Ascending aorta (tissue), 2 donors: ENCODE measurements at regions not wholly inside any gene's neighbourhood (a gene's known extent, or its start where the extent isn't known, plus 50 kb on each side); places are given as distances from the start of the nearest gene placed in this dataset.

Source experiments
- DNase-seq, 2 donors: peaks; one replicate each; pipeline ENCODE4 v3.0.0-alpha.2; 2019; ENCODE audit warnings: low spot score in 2 of 2
- H3K27ac ChIP-seq, 2 donors: fragments of 200-600 bp; sonication (generic); one replicate each; pipeline ENCODE4 v1.5.1; 2016 to 2017; ENCODE audit warnings: mild to moderate bottlenecking in 1 of 2
- H3K27me3 ChIP-seq: fragments of 200-600 bp; sonication (generic); one replicate; pipeline ENCODE4 v1.5.1; 2017
- H3K36me3 ChIP-seq, 2 donors: fragments of 200-600 bp; sonication (generic); one replicate each; pipeline ENCODE4 v1.5.1; 2016
- H3K4me1 ChIP-seq, 2 donors: fragments of 200-600 bp; sonication (generic); one replicate each; pipeline ENCODE4 v1.5.1; 2016 to 2017; ENCODE audit warnings: mild to moderate bottlenecking in 1 of 2
- H3K4me3 ChIP-seq, 2 donors: fragments of 200-600 bp; sonication (generic); one replicate each; pipeline ENCODE4 v1.5.1; 2016 to 2017; ENCODE audit warnings: mild to moderate bottlenecking in 1 of 2
- H3K9me3 ChIP-seq, 2 donors: fragments of 200-600 bp; sonication (generic); one replicate each; pipeline ENCODE4 v1.5.1; 2016
- intact Hi-C: fragments of 100-400 bp; cut with DNase I; formaldehyde crosslinking; loops from one replicate; pipeline ENCODE4 v1.15.1; 2023
- TF ChIP-seq, protein P1 (sequence below), 3 experiments: fragments of 200-600 bp in 2 of 3; fragments of 450-650 bp in 1 of 3; sonication (generic) in 2 of 3; IDR thresholded peaks; one replicate each; pipeline ENCODE4 v1.5.1; 2016 to 2019; ENCODE audit warnings: antibody characterized with exemption in 3 of 3, mild to moderate bottlenecking in 1 of 3, moderate library complexity in 1 of 3

DNA sequence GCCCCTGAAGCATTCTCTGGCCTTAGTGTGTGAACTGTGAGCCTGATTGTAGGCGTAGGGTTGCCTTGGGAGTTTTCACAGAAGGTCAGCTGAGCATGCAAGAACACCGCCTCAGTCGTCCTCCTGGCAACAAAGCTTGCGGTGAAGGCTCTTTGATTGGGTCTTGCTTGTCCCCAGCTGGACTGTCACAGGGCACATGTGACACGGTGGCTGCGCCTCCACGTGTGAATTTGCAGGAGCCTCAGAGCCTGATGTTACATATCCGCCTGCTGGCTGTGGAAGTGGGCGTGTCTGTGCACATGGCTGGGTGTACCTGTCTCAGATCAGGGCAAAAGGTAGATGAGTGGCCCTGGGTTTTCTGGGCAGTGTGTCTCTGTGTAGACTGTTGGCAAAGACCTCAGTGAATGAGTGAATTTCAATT lies 228.7 kb downstream of the HAUS1 start:
- Histone ChIP-seq H3K36me3 (no peaks in the 10 kb centered on the region), H3K9me3 (no peaks in the 10 kb centered on the region), H3K27ac (no peak overlapping the region), H3K4me3 (peak overlapping the region in 1 of 2 donors; percentile 67), H3K4me1 (peaks cover 0 to 10% of the 10 kb centered on the region in 2 donors), H3K27me3 (no peaks in the 10 kb centered on the region)
- TF ChIP-seq, protein P1, sequence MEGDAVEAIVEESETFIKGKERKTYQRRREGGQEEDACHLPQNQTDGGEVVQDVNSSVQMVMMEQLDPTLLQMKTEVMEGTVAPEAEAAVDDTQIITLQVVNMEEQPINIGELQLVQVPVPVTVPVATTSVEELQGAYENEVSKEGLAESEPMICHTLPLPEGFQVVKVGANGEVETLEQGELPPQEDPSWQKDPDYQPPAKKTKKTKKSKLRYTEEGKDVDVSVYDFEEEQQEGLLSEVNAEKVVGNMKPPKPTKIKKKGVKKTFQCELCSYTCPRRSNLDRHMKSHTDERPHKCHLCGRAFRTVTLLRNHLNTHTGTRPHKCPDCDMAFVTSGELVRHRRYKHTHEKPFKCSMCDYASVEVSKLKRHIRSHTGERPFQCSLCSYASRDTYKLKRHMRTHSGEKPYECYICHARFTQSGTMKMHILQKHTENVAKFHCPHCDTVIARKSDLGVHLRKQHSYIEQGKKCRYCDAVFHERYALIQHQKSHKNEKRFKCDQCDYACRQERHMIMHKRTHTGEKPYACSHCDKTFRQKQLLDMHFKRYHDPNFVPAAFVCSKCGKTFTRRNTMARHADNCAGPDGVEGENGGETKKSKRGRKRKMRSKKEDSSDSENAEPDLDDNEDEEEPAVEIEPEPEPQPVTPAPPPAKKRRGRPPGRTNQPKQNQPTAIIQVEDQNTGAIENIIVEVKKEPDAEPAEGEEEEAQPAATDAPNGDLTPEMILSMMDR (IDR thresholded peaks at IDR 0.05), result no peak
- no peak for DNase-seq
- intact Hi-C loops, result no loop called here

DNA sequence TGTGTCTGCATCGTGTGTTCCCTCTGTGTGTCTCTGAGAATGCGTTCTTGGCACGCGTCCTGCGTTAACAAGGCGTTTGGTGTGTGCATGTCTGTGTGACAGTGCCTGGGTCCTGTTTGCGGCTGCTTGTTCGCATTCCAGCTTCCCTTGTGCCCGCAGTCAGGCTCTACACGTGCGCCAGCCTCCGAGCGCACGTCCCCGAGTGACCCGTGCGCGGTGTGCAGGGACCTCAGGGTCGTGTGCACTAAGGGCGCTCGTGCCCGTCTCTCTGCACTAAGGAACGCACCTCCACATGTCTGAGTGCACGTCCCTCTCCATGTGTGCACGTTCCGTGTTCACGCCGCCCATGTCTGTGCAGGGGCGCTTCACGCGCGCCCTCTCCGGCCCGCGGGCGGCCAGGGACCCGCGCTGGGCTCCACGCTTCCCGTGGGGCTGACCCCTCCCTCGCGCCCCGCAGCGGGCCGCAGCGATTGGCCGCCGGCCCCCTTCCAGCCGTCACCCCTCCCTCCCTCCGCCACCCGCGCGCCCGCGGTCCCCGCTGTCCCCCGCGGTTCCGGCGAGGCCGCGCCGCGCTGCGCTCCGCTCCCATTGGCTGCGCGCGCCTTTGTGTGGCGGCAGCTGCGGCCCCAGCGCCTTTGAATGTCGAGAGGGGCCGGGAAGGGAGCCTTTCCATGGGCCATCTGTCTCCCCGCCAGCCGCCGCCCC lies 229.4 kb downstream of the HAUS1 start:
- no peaks in the 10 kb centered on the region for H3K27me3 ChIP-seq
- peak overlapping the region; percentile 60 to 67 for H3K4me3 ChIP-seq
- DNase-seq, result no peak
- no peaks in the 10 kb centered on the region for H3K36me3 ChIP-seq
- intact Hi-C loops, result no loop called here
- H3K27ac ChIP-seq, result no peak overlapping the region
- H3K4me1 ChIP-seq, result peaks cover 0 to 10% of the 10 kb centered on the region in 2 donors
- no peaks in the 10 kb centered on the region for H3K9me3 ChIP-seq
- TF ChIP-seq, protein P1 (IDR thresholded peaks at IDR 0.05), result no peak

DNA sequence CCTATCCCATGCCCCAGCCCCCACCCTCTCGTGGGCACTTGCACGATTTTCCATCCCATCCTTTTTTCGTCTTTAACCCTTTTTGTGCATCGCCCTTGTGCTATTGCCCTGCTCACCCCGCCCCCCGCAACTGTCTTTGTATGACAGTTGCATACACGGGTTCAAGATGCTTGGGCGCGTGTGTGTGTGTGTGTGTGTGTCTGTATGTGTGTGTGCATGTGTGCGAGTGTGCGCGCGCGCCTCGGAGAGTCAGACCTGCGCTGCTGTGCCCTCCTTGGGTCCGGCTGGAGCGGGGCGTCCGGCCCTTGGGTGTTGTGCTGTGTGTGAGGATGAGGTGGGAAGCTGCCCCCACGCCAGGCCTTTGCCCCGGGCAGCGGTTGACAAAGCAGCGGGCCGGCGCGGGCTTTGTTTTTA lies 230.7 kb downstream of the HAUS1 start:
- no peaks in the 10 kb centered on the region for H3K27me3 ChIP-seq
- intact Hi-C loops, result loop anchor here (5.0 kb wide), 1 partner anchor 163 kb away; a partner anchor contains a TSS
- H3K36me3 ChIP-seq, result no peaks in the 10 kb centered on the region
- H3K4me1 ChIP-seq, result peaks cover 0 to 10% of the 10 kb centered on the region in 2 donors
- no peak for DNase-seq
- peak overlapping the region; percentile 60 to 67 for H3K4me3 ChIP-seq
- H3K27ac ChIP-seq, result no peak overlapping the region
- TF ChIP-seq, protein P1 (IDR thresholded peaks at IDR 0.05), result no peak
- H3K9me3 ChIP-seq, result no peaks in the 10 kb centered on the region

DNA sequence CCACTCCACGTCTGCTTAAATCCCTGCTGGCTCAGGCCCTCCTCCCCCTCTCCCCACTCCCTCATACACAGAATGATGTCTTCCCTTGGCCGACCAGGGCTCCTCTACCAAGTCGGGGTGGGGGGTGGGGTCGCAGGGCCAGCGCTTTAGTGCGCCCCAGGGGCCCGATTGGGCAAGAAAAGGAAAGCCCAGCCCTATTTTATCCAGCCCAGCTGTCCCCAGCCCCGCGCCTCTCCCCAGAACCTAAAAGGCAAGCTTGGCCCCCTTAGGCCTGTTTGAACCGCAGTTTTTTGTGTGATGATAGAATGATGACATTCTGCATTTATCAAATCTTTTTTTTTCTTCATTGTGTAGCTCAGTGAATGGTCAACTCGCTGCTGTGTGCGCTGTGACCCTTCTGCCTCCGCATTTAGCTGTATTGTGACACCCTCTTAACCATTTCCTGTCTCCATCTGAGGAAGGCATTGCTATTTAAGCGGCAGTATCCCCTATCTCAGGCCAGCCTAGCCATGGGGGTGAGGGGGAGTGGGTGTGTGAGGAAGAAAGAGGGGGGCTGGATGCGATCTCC lies 231.4 kb downstream of the HAUS1 start:
- no peak for DNase-seq
- Histone ChIP-seq H3K4me1 (peaks cover 0 to 10% of the 10 kb centered on the region in 2 donors), H3K27ac (no peak overlapping the region), H3K27me3 (no peaks in the 10 kb centered on the region), H3K36me3 (no peaks in the 10 kb centered on the region), H3K4me3 (peak overlapping the region in 1 of 2 donors; percentile 67), H3K9me3 (no peaks in the 10 kb centered on the region)
- TF ChIP-seq, protein P1 (IDR thresholded peaks at IDR 0.05), result no peak
- intact Hi-C loops, result loop anchor here (5.0 kb wide), 1 partner anchor 163 kb away; a partner anchor contains a TSS

DNA sequence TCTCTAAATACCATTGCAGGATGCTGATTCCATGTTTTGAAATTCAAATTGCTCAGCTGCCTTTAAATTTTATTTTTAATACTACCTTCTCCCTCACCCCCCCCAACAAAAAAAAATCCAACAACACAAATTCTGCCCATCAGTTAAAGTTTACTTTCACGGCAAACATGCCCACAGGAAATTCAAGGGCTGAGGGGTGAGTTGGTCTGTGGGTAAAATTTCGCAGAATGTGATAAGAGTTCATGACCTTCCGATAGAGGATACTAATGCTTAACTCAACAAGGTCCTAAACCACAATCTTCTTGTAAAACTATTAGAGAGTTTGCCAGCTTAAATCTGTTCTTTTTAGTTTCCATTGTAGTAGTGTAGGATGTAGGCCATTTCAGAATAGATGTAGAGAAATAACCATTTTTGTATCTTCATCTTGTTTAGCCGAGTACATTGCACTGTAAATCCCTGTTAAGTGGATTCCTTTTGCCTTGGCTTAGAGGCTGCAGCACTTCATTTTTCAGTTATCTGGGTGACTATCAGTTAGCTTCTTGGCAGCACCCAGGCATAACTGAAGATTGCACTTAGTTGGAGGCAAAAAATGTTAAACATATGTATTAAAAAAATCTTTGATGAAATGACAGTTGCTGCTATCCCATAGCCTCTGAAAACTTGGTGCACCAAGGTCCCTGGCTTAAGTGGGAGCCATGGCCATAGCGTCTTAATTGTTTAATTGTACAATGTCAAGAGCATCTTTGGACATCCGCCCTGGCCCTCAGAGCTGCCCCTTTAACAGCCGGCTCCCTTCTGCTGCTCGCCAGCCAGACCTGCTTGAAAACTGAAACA lies 232.3 kb downstream of the HAUS1 start:
- Histone ChIP-seq H3K36me3 (no peaks in the 10 kb centered on the region), H3K27me3 (no peaks in the 10 kb centered on the region), H3K4me3 (no peak overlapping the region), H3K9me3 (no peaks in the 10 kb centered on the region), H3K4me1 (peaks cover 0 to 10% of the 10 kb centered on the region in 2 donors), H3K27ac (no peak overlapping the region)
- TF ChIP-seq, protein P1 (IDR thresholded peaks at IDR 0.05), result no peak
- no peak for DNase-seq
- intact Hi-C loops, result loop anchor here (5.0 kb wide), 1 partner anchor 164 kb away; a partner anchor contains a TSS
